ENCODE measurements at regions not wholly inside any gene's neighbourhood (a gene's known extent, or its start where the extent isn't known, plus 50 kb on each side); places are given as distances from the start of the nearest gene placed in this dataset.

- no peak for DNase-seq
These were observed 484.5 kb downstream of the PDGFC start for GRCh38 chr4:156487107-156487506.

GRCh38 chr4:156481845-156482244 is 489.8 kb downstream of the PDGFC start:
- DNase-seq, result no peak

DNA sequence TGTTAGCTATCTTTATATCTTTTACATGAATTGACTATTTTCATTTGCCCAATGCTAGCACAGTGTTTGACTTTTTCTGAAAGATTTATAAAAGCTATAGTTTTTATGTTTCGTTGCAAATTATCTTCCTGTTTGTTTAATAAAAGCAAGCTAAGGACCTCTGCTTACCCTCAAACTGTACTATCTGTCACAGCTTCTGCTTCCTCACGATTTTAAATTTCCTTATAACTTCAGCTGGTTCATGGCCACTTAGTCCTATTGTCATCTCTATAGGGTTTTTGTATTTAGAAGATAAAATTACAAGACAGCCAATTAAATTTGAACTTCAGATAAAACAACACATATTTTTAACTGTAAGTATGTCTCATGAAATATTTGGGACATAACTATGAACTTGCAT is 494.0 kb downstream of the PDGFC start:
- no peak for DNase-seq

DNA sequence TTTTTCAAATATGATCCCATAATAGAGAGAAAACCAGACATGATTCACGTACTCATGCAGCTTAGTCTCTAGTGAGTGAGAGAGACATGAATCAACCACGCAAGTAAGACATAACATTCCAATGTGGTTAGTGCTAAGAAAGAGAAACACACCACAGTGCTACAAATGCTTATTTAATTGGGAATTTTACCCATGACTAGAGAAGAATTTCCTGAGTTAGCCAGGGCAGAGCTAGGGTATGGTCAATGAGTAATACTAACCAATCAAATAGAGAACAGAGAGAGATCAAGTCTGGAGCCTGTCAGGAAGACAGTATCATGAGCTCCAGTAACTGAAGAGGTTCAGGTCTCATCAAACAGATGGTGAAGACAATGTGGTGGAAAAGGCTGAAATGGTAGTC is 495.2 kb downstream of the PDGFC start:
- DNase-seq, result no peak

- DNase-seq, result no peak
These were observed 496.3 kb downstream of the PDGFC start for GRCh38 chr4:156475322-156475721.

DNA sequence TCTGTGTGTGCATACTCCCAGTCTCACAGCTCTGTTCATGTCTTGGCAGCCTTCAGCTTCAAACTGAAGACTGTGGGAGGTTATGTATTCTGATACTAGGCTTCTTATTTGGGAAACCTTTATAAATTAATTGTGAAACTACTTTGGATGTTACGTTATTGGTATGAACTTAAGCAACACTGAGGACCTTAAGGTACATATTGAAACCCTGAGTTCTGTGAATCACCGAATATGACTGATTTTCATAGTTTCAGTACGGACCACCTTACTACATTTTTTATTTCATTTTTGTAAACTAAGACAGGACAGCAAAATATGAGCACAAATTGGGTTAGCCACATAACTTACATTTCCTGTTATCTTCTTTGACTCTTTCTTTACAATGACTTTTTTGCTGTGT is 498.4 kb downstream of the PDGFC start:
- DNase-seq, result no peak

- DNase-seq, result no peak
These were observed 499.0 kb downstream of the PDGFC start for GRCh38 chr4:156472624-156473023.

- DNase-seq, result no peak
These were observed 505.9 kb upstream of the CTSO start for GRCh38 chr4:156459584-156459983.

DNA sequence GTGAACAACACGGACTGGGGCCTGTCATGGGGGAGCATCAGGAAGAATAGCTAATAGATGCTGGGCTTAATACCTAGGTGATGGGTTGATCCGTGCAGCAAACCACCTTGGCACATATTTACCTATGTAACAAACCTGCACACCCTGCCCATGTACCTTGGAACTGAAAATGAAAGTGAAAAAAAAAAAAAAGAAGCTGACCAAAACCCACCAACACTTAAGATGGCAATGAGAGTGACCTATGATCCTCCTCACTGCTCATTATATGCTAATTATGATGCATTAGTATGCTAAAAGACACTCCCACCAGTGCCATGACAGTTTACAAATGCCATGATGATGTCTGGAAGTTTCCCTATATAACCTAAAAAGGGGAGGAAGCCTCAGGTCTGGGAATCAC is 503.2 kb upstream of the CTSO start:
- DNase-seq, result no peak

GRCh38 chr4:156443488-156443887 is 489.8 kb upstream of the CTSO start:
- no peak for DNase-seq

DNA sequence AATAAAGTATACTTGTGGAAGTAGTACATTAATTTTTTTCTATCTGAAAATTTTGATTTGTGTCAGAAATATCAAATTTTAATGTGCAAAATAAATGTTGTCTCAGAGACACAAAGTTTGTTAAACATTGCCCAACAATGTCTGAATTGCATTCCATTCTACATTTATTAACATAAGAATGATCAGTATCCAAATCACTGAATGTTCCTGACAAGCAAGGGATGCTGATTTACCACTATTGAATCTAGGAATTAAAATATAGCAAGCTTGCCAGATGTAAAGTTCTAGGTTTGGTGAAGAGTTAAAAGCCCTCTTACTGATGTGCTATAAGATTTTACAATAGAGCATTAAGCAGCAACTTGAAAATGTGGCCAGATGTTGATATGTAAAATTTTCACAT is 489.2 kb upstream of the CTSO start:
- no peak for DNase-seq

DNA sequence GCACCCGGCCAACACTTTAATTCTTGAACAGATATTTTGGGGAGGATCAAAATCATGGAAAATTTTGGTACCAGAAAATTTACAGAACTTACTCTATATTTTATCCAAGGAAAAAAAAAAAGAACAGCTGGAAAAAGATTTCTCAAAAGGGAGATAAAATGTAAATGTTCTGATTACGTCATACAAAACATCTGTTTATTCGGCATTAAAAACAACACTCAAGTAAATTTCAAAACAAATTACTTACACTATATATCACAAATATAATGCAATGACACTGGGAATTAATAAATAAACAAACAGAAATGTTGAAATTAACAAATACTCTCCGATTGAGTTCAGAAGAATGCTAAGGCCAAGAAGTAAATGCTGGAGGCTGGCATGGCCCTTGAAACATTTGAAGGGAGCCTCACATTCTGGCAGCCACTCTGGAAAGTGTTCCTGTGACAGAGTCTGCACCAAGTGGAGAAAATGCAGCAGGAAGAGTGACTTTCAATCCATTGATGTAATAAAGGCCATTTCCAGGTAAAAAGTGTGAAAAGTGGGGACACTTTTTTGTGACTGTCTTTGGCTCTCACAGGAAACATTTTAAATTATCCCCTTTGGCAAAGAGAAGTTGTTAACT is 486.0 kb upstream of the CTSO start:
- DNase-seq, result no peak

DNA sequence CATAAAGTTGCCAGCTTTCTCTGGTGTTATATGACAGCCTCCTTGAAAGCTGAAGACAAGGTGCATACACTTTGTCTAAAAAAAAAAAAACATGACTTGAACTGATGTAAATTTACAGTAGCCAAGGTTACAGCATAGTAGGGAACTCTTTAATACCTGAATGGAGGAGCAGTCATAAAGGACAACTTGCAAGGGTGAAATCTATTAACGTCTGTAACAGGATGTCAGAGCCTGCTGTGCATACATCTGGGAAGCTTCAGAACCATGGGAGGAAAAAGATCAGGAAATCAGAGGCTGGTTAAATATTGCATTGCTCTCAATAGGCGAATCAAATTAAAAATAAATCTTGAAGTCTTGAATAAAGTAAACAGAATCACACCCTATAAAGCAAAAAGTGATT is 484.0 kb upstream of the CTSO start:
- DNase-seq, result no peak

GRCh38 chr4:156422576-156422975 is 468.9 kb upstream of the CTSO start:
- no peak for DNase-seq

DNA sequence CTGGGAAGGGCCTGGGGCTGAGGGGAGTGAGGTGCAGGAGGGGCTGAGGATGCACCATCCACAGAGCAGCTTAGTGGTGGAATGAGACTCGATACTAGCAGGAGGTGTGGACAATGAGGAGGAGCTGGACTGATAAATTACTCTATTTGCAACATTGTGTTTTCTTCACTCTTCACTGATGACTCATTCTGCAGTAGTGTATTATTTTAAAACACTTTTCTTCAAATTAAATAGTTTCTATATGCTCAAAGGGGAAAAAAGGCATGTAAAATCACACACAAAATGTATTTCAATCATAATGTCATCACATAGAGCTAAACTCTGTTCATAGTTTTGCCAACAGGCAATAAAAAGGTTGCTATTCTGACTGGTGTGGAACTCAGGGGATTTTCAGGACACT is 467.0 kb upstream of the CTSO start:
- DNase-seq, result no peak

- no peak for DNase-seq
These were observed 465.5 kb upstream of the CTSO start for GRCh38 chr4:156419080-156419685.

- DNase-seq, result no peak
These were observed 460.7 kb upstream of the CTSO start for GRCh38 chr4:156414406-156414805.

DNA sequence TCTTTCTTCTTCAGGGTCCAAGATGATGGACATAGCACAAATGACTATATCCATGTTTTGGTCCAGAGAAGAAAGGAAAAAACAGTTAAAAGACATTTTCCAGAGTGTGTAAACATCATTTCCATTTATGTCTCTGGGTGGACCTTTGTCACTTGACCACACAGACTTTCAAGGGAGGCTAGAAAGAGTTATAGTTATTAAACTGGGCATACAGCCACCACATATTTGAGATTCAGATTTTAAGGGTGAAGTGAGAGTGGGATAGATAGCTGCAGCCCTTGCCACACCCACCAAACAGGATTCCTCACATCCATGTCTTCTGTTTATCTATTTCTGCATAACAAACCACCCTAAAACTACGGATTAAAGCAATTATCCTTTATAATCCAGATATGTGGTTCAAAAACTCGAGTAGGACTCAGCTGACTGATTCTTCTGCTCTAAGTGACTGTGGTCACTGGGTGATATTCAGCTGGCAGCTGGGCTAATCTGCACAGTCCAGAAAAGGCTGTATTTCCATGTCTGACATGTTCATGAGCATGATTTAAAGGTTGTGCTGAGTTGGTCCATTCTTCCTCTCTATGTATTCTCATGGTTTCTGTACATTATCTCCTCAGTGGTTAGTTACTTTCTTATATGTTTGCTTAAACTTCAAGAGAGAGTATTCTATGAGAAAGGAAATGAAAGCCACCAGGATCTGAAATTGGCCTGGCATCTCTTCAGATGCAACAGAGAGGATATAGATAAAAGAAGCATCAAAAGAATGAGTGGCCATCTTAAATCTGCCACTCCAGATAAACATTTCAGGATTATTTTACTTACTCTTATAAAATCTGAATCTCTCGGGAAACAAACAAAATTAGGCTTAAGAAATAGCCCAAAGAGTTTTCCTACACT is 459.8 kb upstream of the CTSO start:
- no peak for DNase-seq

DNA sequence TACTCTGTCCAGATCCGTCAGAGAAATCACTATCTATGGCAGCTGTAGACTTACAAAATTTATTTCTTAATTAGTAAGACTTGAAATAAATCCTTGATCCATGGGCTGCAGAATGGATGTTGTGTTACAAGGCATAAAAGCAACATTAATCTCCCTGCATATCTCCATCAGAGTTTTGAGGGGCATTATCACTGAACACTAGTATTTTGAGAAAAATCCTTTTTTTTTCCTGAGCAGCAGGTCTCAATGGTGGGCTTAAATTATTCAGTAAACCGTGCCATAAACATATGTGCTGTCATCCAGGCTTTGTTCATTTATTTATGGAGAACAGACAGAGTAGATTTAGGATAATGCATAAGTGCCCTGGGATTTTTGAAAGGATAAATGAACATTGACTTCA is 457.9 kb upstream of the CTSO start:
- no peak for DNase-seq

DNA sequence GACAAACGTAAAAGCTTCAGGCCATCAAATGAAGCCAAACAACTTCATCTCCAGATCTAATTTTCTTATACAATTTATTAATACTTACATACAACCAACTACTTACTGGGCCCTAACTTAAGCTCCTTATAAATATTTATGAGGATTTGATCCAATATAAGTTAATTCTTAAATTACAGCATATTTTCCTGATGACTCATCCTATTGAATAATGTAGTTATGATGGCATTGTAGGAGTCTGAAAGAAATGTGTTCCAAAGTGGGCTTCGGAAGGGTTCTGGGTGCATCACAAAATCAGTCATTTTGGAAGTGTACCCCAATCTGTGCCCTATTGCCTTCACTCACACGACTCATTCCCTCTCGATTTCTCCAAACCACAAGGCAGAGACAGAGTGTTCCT is 455.1 kb upstream of the CTSO start:
- DNase-seq, result no peak

DNA sequence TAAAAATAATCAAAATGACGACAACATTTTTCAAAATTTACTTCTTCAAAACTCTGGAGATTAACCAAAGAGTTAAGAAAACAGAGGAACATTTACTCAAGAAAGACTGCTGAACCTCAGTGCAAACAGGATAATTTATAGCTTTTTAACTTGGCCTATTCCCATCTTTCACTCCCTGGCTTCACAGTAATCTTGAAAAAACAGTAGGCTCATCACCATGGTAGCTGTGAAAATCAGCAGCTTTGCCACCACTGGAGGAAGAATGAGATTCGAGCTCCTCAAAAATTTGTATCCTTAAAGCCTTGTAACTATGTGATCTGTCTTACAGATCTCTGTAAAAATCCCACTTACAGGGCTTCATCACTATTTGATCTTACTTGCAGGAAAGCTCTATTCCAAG is 447.7 kb upstream of the CTSO start:
- no peak for DNase-seq

DNA sequence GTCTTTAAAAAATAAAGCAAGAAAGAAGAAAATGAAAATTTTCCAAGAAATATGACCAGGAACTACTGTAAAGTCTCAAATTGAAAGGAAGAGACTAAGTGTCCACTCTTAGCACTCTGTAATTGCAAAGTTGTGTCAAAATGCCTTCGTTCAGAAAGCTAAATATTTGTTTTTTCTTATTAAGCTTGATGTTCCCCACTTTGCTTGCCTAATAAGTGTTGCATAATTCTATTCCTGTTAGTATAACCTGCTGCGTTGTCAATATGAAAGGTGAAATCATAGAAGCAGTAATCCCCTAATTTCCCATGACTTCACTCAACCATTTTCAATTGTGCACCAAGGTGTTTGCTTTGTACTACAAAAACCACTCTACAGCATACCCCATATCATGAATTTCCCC is 442.9 kb upstream of the CTSO start:
- no peak for DNase-seq

GRCh38 chr4:156391325-156391653 is 437.6 kb upstream of the CTSO start:
- no peak for DNase-seq

DNA sequence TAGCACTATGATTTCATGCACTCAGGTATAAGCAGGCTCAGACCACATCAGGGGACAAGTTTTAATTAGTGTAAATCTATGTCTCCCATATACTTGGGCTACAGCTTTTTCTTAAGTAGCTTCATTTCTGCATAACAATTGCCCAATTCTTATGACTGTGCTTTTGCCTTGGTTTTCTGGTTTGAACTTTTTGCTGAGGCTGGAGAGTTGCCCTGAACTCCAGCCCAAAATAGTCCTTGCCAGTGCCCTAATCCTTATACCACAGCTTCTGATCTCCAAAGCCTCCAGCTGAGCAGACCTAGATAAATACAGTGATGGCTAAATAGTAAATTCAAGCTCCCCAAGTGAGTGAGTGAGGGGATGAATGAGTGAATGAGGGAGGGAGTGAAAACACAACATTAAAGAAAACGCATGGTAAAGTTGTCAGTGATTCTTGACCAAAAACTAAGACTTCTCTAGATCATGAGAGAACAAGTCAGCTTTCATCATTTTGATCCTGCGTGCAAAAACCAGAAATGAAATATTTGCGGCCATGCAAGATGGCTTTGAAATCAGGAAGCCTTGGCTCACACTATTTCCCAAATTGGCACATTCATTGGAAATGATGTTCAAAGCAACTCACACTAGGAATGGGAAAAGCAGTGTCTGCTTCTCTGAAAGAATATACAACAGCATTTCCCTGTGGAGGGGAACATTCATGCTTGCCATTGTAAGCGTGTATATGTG is 437.1 kb upstream of the CTSO start:
- no peak for DNase-seq

Measured in GDM1 (cell line).